B cell (primary cell): ENCODE measurements at regions not wholly inside any gene's neighbourhood (a gene's known extent, or its start where the extent isn't known, plus 50 kb on each side); places are given as distances from the start of the nearest gene placed in this dataset.

ENCODE experiments used
- ATAC-seq: fragments of 200-7000 bp; cut with Tn5 transposase; one replicate; pipeline ENCODE4 v1.10.0; 2021; ENCODE audit warnings: low read depth, mild to moderate bottlenecking, moderate number of reproducible peaks, moderate library complexity
- CTCF ChIA-PET: fragments of 350-600 bp; sonication (Branson Sonifier 250); formaldehyde crosslinking; loops from one replicate; lab custom pipeline; 2021; ENCODE audit warnings: antibody characterized with exemption, inconsistent platforms; lab: Charles Lee
- POLR2A ChIA-PET: fragments of 350-600 bp; sonication (Branson Sonifier 250); formaldehyde crosslinking; loops from one replicate; lab custom pipeline; 2021; ENCODE audit warnings: antibody characterized with exemption; lab: Charles Lee
- DNase-seq: peaks from one replicate; pipeline ENCODE4 v3.0.0; 2013
- H2AFZ ChIP-seq: 2 replicates; pipeline ENCODE4 v1.6.1; 2012; ENCODE audit warnings: mild to moderate bottlenecking, low read depth, low read length; ENCODE audit not compliant: insufficient read depth, poor library complexity, severe bottlenecking
- H3K27ac ChIP-seq, 2 donors: 1 replicate in 1 of 2; 2 replicates in 1 of 2; pipeline ENCODE4 v1.5.1; 2012 to 2013; ENCODE audit warnings: low read length in 2 of 2, mild to moderate bottlenecking in 2 of 2, moderate library complexity in 1 of 2
- H3K27me3 ChIP-seq, 4 experiments: fragments of 200-600 bp in 1 of 4; sonication (generic) in 1 of 4; replicated peaks in 1 of 4; 1 replicate in 2 of 4; 2 replicates in 2 of 4; pipeline versions ENCODE4 v1.6.1 to v1.7.0; 2013 to 2016; ENCODE audit warnings: low read length in 3 of 4, mild to moderate bottlenecking in 2 of 4, mixed read lengths in 1 of 4, moderate library complexity in 1 of 4; ENCODE audit not compliant: insufficient read depth in 4 of 4, control insufficient read depth in 3 of 4; ENCODE audit errors: control extremely low read depth in 1 of 4
- H3K36me3 ChIP-seq, 2 experiments: replicated peaks in 1 of 2; 1 replicate in 1 of 2; 2 replicates in 1 of 2; pipeline versions ENCODE4 v1.6.1 to v1.7.1; 2013; ENCODE audit warnings: low read length in 1 of 2; ENCODE audit not compliant: insufficient read depth in 2 of 2, control insufficient read depth in 1 of 2; ENCODE audit errors: control extremely low read depth in 1 of 2, extremely low read depth in 1 of 2
- H3K4me1 ChIP-seq, 2 donors: fragments of 200-600 bp in 1 of 2; sonication (generic) in 1 of 2; 1 replicate in 1 of 2; 2 replicates in 1 of 2; pipeline versions ENCODE4 v1.5.1 to v1.6.1; 2013 to 2017; ENCODE audit warnings: low read length in 2 of 2; ENCODE audit not compliant: control insufficient read depth in 2 of 2, insufficient read depth in 2 of 2
- H3K4me2 ChIP-seq: replicated peaks from 2 replicates; pipeline ENCODE3; 2012; ENCODE audit warnings: mild to moderate bottlenecking, low read depth, low read length; ENCODE audit not compliant: poor library complexity, severe bottlenecking
- H3K4me3 ChIP-seq, 5 experiments: fragments of 200-600 bp in 1 of 5; sonication (generic) in 1 of 5; 1 replicate in 3 of 5; 2 replicates in 2 of 5; pipeline versions ENCODE4 v1.5.1 to v1.7.0; 2011 to 2016; ENCODE audit warnings: low read length in 4 of 5, mild to moderate bottlenecking in 4 of 5, low read depth in 2 of 5, control low read depth in 1 of 5, moderate library complexity in 1 of 5; ENCODE audit not compliant: insufficient read depth in 1 of 5; ENCODE audit errors: control extremely low read depth in 1 of 5, extremely low read depth in 1 of 5
- H3K79me2 ChIP-seq: fragments of 200-600 bp; sonication (generic); one replicate; pipeline ENCODE4 v1.6.0; 2016; ENCODE audit warnings: low read length; ENCODE audit not compliant: control insufficient read depth, insufficient read depth
- H3K9ac ChIP-seq: fragments of 200-600 bp; sonication (generic); 2 replicates; pipeline ENCODE4 v1.6.1; 2017; ENCODE audit warnings: mild to moderate bottlenecking, low read length, moderate library complexity
- H3K9me3 ChIP-seq, 3 donors: one replicate each; pipeline versions ENCODE4 v1.6.1 to v1.7.1; 2013; ENCODE audit warnings: low read length in 2 of 3; ENCODE audit not compliant: control insufficient read depth in 2 of 3, insufficient read depth in 1 of 3; ENCODE audit errors: control extremely low read depth in 1 of 3
- H4K20me1 ChIP-seq: 2 replicates; pipeline ENCODE4 v1.6.0; 2012; ENCODE audit warnings: mild to moderate bottlenecking, low read length; ENCODE audit not compliant: insufficient read depth, control insufficient read depth, poor library complexity, severe bottlenecking
- H3K27ac Mint-ChIP-seq: one replicate; pipeline ENCODE4 v1.8.0; 2021; ENCODE audit warnings: mixed read lengths
- H3K27me3 Mint-ChIP-seq: one replicate; pipeline ENCODE4 v1.8.0; 2021; ENCODE audit warnings: mixed read lengths
- H3K4me1 Mint-ChIP-seq: one replicate; pipeline ENCODE4 v1.8.0; 2021; ENCODE audit warnings: mixed read lengths
- H3K4me3 Mint-ChIP-seq: one replicate; pipeline ENCODE4 v1.8.0; 2021; ENCODE audit warnings: mixed read lengths
- H3K9me3 Mint-ChIP-seq: one replicate; pipeline ENCODE4 v1.8.0; 2022; ENCODE audit warnings: mixed read lengths; ENCODE audit not compliant: insufficient read depth
- EZH2 ChIP-seq: IDR thresholded peaks from 2 replicates; pipeline ENCODE4 v1.6.1; 2012; ENCODE audit warnings: borderline replicate concordance, low read depth, mild to moderate bottlenecking, moderate library complexity, low read length; ENCODE audit not compliant: insufficient read depth, poor library complexity, severe bottlenecking
- WGBS: methylation state at CpG from one replicate; pipeline ENCODE4 v1.1.5; 2013; ENCODE audit warnings: missing lambda C conversion rate; ENCODE audit not compliant: insufficient coverage; 5-methylcytosine and 5-hydroxymethylcytosine counted together
- intact Hi-C: fragments of 100-400 bp; cut with micrococcal nuclease; formaldehyde crosslinking; loops from one replicate; pipeline ENCODE4 v1.10.0; 2022
- TF ChIP-seq, protein P1 (sequence below): fragments of 200-600 bp; IDR thresholded peaks from one replicate; pipeline ENCODE4 v1.8.0; 2022; ENCODE audit warnings: antibody characterized with exemption, mild to moderate bottlenecking

GRCh38 chr14:46074061-46074460, 577.5 kb downstream of the RPL10L start:
- H2AFZ ChIP-seq = no peak overlapping the region
- Mint-ChIP-seq H3K4me1 (no peaks in the 10 kb centered on the region), H3K9me3 (no peaks in the 10 kb centered on the region), H3K27ac (no peak overlapping the region), H3K27me3 (no peaks in the 10 kb centered on the region), H3K4me3 (no peak overlapping the region)
- H3K27ac ChIP-seq = no peak overlapping the region
- ChIA-PET POLR2A (no interaction called here), CTCF (no interaction called here)
- WGBS = no CpG with 5 or more reads among the region's 2 CpGs
- H3K9ac ChIP-seq = no peak overlapping the region
- H3K4me1 ChIP-seq = no peaks in the 10 kb centered on the region
- H3K79me2 ChIP-seq = no peaks in the 10 kb centered on the region
- no peak overlapping the region for H3K4me3 ChIP-seq
- TF ChIP-seq, protein P1, sequence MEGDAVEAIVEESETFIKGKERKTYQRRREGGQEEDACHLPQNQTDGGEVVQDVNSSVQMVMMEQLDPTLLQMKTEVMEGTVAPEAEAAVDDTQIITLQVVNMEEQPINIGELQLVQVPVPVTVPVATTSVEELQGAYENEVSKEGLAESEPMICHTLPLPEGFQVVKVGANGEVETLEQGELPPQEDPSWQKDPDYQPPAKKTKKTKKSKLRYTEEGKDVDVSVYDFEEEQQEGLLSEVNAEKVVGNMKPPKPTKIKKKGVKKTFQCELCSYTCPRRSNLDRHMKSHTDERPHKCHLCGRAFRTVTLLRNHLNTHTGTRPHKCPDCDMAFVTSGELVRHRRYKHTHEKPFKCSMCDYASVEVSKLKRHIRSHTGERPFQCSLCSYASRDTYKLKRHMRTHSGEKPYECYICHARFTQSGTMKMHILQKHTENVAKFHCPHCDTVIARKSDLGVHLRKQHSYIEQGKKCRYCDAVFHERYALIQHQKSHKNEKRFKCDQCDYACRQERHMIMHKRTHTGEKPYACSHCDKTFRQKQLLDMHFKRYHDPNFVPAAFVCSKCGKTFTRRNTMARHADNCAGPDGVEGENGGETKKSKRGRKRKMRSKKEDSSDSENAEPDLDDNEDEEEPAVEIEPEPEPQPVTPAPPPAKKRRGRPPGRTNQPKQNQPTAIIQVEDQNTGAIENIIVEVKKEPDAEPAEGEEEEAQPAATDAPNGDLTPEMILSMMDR = no peak
- TF ChIP-seq EZH2 = no peak
- intact Hi-C loops = no loop called here
- no peak for ATAC-seq
- no peaks in the 10 kb centered on the region for H3K36me3 ChIP-seq
- H3K27me3 ChIP-seq = no peaks in the 10 kb centered on the region
- peaks cover 0 to 2% (median 1%) of the 10 kb centered on the region in 3 donors for H3K9me3 ChIP-seq
- DNase-seq = no peak
- H3K4me2 ChIP-seq = no peak overlapping the region
- H4K20me1 ChIP-seq = no peaks in the 10 kb centered on the region

DNA sequence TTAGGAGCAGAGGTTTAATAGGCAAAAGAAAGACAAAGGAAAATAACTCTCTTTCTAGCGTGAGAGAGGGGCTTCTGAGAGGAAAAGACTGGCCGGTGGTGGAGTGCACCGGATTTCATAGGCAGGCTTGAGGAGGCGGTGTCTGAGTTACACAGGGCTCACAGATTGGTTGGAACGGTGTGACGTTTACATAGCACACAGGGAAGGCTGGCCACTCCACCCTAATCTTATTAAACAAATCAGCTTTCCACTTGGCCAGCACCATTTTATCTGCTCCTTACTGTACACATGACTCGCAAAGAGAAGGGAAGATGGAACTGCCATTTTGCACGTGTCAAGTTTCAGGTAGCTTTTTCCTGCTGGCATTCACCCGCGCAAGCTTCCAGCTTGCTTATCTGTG, 587.7 kb downstream of the RPL10L start:
- H3K4me2 ChIP-seq = no peak overlapping the region
- peaks cover 0 to 3% (median 0%) of the 10 kb centered on the region in 3 donors for H3K9me3 ChIP-seq
- DNase-seq = no peak
- H3K36me3 ChIP-seq = no peaks in the 10 kb centered on the region
- H3K27ac ChIP-seq = no peak overlapping the region
- intact Hi-C loops = no loop called here
- H3K9me3 Mint-ChIP-seq = peaks cover 3% of the 10 kb centered on the region
- no peak for ATAC-seq
- H3K4me1 ChIP-seq = no peaks in the 10 kb centered on the region
- H3K9ac ChIP-seq = no peak overlapping the region
- H4K20me1 ChIP-seq = no peaks in the 10 kb centered on the region
- POLR2A ChIA-PET = no interaction called here
- no peak overlapping the region for H2AFZ ChIP-seq
- no peaks in the 10 kb centered on the region for H3K27me3 ChIP-seq
- no peak overlapping the region for H3K4me3 ChIP-seq
- no peaks in the 10 kb centered on the region for H3K79me2 ChIP-seq
- TF ChIP-seq, protein P1 = no peak
- no peak for TF ChIP-seq EZH2
- WGBS = 100% methylated on average over 3 of the region's 10 CpGs
- H3K27me3 Mint-ChIP-seq = no peaks in the 10 kb centered on the region
- H3K27ac Mint-ChIP-seq = no peak overlapping the region
- no peak overlapping the region for H3K4me3 Mint-ChIP-seq
- CTCF ChIA-PET = no interaction called here
- no peaks in the 10 kb centered on the region for H3K4me1 Mint-ChIP-seq
